ENCODE measurements at regions not wholly inside any gene's neighbourhood (a gene's known extent, or its start where the extent isn't known, plus 50 kb on each side); places are given as distances from the start of the nearest gene placed in this dataset.

DNA sequence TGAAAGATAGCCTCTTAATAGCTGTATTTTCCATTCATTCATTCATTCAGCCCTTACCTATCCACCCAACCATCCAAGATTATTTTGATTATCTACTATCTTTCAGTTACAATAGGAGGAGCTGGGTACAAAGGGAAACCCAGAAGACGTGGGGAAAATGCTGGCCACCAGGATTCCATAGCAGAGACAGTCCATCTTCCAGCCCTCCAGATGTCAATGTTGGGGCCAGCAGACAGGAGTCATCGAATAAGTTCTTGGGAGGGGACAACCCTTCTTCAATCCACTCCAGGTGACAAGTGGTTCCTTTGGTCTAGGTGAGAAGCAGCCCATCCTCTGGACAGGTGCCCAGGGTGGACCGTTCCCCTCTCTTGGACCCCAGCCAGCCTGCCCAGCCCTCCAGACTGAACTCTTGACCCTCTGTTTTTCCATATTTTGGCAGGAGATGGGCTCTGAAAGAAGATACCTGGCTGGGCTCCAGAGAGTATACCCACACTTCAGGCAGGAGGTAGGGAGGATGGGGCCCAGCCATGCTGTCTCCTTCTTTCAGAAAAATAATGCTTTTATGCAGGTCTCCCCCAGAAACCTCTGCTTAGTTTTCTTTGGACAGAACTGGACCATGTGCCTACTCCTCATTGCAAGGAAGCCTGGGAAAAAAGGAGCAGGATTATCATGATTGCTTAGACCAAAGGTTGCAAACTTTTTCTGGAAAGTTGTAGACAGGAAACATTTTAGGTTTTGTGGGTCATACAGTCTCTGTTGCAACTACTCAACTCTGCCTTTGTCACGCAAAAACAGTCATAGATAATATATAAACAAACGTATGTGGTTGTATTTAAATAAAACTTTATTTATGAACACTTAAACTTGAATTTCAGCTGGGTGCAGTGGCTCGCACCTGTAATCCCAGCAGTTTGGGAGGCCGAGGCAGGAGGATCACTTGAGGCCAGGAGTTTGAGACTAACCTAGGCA lies 95.5 kb upstream of the SMNDC1 start:
- peak overlapping the region; percentile 85 for H3K27ac ChIP-seq

DNA sequence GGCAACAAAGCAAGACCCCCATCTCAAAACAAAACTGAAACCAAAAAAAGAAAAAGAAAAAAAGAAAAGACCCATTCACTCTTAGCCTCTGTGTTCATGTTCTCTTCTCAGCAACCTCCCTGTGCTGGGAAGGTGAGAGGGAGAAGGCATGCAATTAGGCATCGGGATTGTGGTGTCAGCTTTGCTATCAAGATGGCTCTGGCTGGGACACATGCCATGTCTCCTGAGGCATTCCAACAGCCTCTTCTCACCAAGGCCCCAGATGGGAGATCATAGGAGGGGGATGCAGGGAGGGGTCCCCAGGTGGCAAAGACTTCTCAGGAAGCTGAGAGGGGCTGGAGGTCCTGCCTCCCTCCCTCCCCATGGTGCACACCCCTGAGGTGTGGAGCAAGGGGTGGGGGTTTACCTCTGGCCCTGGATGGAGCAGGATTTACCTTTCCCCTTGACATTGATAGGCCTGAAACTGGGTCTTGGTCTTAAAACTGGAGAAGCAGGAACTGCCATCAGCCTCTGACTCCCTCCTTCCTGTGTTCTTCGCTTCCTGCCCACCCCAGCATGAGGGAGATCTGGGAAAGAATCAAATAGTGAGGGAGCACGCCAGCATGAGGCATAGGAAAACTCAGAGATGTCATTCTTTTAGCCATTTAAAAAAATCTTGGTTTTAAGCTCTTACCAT lies 96.2 kb upstream of the DUSP5 start:
- H3K36me3 ChIP-seq (replicated peaks; ENCODE audit: insufficient read depth, low read depth): no peaks in the 10 kb centered on the region
- H3K4me1 ChIP-seq (ENCODE audit: insufficient read depth): peaks cover 20% of the 10 kb centered on the region
- 81% methylated on average over 3 of the region's 3 CpGs for WGBS (ENCODE audit: low lambda C conversion rate, missing lambda C conversion rate)
- no peak overlapping the region for H3K4me3 ChIP-seq
- TF ChIP-seq, protein P1, sequence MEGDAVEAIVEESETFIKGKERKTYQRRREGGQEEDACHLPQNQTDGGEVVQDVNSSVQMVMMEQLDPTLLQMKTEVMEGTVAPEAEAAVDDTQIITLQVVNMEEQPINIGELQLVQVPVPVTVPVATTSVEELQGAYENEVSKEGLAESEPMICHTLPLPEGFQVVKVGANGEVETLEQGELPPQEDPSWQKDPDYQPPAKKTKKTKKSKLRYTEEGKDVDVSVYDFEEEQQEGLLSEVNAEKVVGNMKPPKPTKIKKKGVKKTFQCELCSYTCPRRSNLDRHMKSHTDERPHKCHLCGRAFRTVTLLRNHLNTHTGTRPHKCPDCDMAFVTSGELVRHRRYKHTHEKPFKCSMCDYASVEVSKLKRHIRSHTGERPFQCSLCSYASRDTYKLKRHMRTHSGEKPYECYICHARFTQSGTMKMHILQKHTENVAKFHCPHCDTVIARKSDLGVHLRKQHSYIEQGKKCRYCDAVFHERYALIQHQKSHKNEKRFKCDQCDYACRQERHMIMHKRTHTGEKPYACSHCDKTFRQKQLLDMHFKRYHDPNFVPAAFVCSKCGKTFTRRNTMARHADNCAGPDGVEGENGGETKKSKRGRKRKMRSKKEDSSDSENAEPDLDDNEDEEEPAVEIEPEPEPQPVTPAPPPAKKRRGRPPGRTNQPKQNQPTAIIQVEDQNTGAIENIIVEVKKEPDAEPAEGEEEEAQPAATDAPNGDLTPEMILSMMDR (IDR thresholded peaks at IDR 0.05; ENCODE audit: poor library complexity): no peak
- TF ChIP-seq EZH2phosphoT487 (IDR thresholded peaks at IDR 0.05; ENCODE audit: low read depth, severe bottlenecking, unreplicated experiment): no peak
- no peak for TF ChIP-seq EZH2 (IDR thresholded peaks at IDR 0.05; ENCODE audit: borderline replicate concordance)
- no peak for DNase-seq (ENCODE audit: low spot score)
- H3K4me2 ChIP-seq: no peak overlapping the region
- no peak overlapping the region for H2AFZ ChIP-seq
- no peaks in the 10 kb centered on the region for H3K9me3 ChIP-seq (ENCODE audit: low read depth)
- no peak overlapping the region for H3K27ac ChIP-seq
- no peaks in the 10 kb centered on the region for H4K20me1 ChIP-seq (ENCODE audit: insufficient read depth, poor library complexity, severe bottlenecking)
- no peaks in the 10 kb centered on the region for H3K27me3 ChIP-seq
- no peaks in the 10 kb centered on the region for H3K9me2 ChIP-seq (replicated peaks; ENCODE audit: insufficient read depth)
- no peaks in the 10 kb centered on the region for H3K79me2 ChIP-seq

More for the DNA sequence above, 95.5 kb upstream of the SMNDC1 start:
- Histone ChIP-seq H3K4me2 (no peak overlapping the region), H3K4me1 (ENCODE audit: insufficient read depth) (peaks cover 22% of the 10 kb centered on the region), H2AFZ (no peak overlapping the region), H3K9me2 (replicated peaks; ENCODE audit: insufficient read depth) (no peaks in the 10 kb centered on the region), H3K27me3 (no peaks in the 10 kb centered on the region), H3K36me3 (replicated peaks; ENCODE audit: insufficient read depth, low read depth) (no peaks in the 10 kb centered on the region), H4K20me1 (ENCODE audit: insufficient read depth, poor library complexity, severe bottlenecking) (no peaks in the 10 kb centered on the region), H3K4me3 (no peak overlapping the region), H3K9me3 (ENCODE audit: low read depth) (no peaks in the 10 kb centered on the region), H3K79me2 (no peaks in the 10 kb centered on the region)
- 87% methylated on average over 7 of the region's 7 CpGs for WGBS (ENCODE audit: low lambda C conversion rate, missing lambda C conversion rate)
- no peak for TF ChIP-seq EZH2 (IDR thresholded peaks at IDR 0.05; ENCODE audit: borderline replicate concordance)
- no peak for TF ChIP-seq EZH2phosphoT487 (IDR thresholded peaks at IDR 0.05; ENCODE audit: low read depth, severe bottlenecking, unreplicated experiment)
- TF ChIP-seq, protein P1 (IDR thresholded peaks at IDR 0.05; ENCODE audit: poor library complexity): no peak
- DNase-seq (ENCODE audit: low spot score): no peak

DNA sequence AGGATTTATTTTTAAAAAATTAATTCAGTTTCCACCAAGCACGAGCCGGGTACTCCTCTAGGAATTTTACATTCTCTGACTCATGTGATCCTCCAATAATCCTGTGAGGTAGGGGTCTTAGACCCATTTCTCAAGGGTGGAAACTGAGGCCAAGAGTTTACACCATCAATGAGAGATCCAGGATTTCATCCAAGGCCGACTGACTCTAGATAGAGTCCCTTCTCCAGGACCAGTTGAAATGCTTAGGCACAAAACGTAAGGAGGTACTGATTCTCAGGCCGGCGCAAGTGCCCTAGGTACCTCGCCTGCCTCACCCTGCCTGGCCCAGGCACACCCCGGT lies 95.7 kb upstream of the DUSP5 start:
- Histone ChIP-seq H3K79me2 (no peaks in the 10 kb centered on the region), H3K4me3 (no peak overlapping the region), H3K27me3 (no peaks in the 10 kb centered on the region), H4K20me1 (ENCODE audit: insufficient read depth, poor library complexity, severe bottlenecking) (no peaks in the 10 kb centered on the region), H3K9me3 (ENCODE audit: low read depth) (no peaks in the 10 kb centered on the region), H3K4me2 (no peak overlapping the region), H3K36me3 (replicated peaks; ENCODE audit: insufficient read depth, low read depth) (no peaks in the 10 kb centered on the region), H3K4me1 (ENCODE audit: insufficient read depth) (peaks cover 20% of the 10 kb centered on the region), H2AFZ (no peak overlapping the region), H3K27ac (no peak overlapping the region), H3K9me2 (replicated peaks; ENCODE audit: insufficient read depth) (no peaks in the 10 kb centered on the region)
- TF ChIP-seq EZH2phosphoT487 (IDR thresholded peaks at IDR 0.05; ENCODE audit: low read depth, severe bottlenecking, unreplicated experiment) (no peak), EZH2 (IDR thresholded peaks at IDR 0.05; ENCODE audit: borderline replicate concordance) (no peak)
- TF ChIP-seq, protein P1 (IDR thresholded peaks at IDR 0.05; ENCODE audit: poor library complexity): no peak
- no peak for DNase-seq (ENCODE audit: low spot score)
- 98% methylated on average over 8 of the region's 8 CpGs for WGBS (ENCODE audit: low lambda C conversion rate, missing lambda C conversion rate)
